ENCODE measurements at regions not wholly inside any gene's neighbourhood (a gene's known extent, or its start where the extent isn't known, plus 50 kb on each side); places are given as distances from the start of the nearest gene placed in this dataset.
"Not testable (repeated sequence)": the region's sequence is repeated elsewhere in the genome, so short reads cannot be mapped to it uniquely, and the experiment has no call there.

DNA sequence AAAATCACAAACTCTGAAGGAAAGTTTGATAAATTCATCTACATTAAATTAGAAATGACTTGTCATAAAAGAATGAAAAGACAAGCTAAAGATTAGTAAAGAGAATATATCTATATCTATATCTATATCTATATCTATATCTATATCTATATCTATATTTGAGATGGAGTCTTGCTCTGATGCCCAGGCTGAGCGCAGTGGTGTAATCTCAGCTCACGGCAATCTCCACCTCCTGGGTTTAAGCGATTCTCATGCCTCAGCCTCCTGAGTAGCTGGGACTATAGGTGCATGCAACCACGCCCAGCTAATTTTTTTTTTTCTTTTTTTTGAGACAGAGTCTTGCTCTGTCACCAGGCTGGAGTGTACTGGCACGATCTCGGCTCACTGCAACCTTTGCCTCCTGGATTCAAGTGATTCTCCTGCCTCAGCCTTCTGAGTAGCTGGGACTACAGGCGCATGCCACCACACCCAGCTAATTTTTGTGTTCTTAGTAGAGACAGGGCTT lies 202.6 kb downstream of the CTTN start:
- TF ChIP-seq LEF1 (IDR thresholded peaks at IDR 0.05; ENCODE audit: borderline replicate concordance); BHLHE40 (IDR thresholded peaks at IDR 0.05; ENCODE audit: borderline replicate concordance); SP1 (IDR thresholded peaks at IDR 0.05); FOXM1 (IDR thresholded peaks at IDR 0.05; ENCODE audit: borderline replicate concordance); SUZ12 (IDR thresholded peaks at IDR 0.05): not testable (repeated sequence)

Data from HEK293T (cell line).